DND-41 (cell line): ENCODE measurements at regions not wholly inside any gene's neighbourhood (a gene's known extent, or its start where the extent isn't known, plus 50 kb on each side); places are given as distances from the start of the nearest gene placed in this dataset.

ENCODE experiments used
- ATAC-seq: fragments of 200-7000 bp; cut with Tn5 transposase; 3 replicates; pipeline ENCODE4 v1.9.1; 2021; ENCODE audit warnings: low read depth; ENCODE audit not compliant: insufficient read depth
- DNase-seq: peaks from one replicate; pipeline ENCODE4 v3.0.0-alpha.2; 2020
- H2AFZ ChIP-seq: 2 replicates; pipeline ENCODE4 v1.6.0; 2012; ENCODE audit warnings: low read depth, low read length
- H3K27ac ChIP-seq: 2 replicates; pipeline ENCODE4 v1.5.1; 2012; ENCODE audit warnings: low read length, inconsistent platforms
- H3K27me3 ChIP-seq: fragments of 200-600 bp; sonication (generic); 2 replicates; pipeline ENCODE4 v1.6.0; 2012; ENCODE audit warnings: low read length, mild to moderate bottlenecking, inconsistent platforms; ENCODE audit not compliant: insufficient read depth, poor library complexity
- H3K36me3 ChIP-seq: 2 replicates; pipeline ENCODE4 v1.5.1; 2012; ENCODE audit warnings: low read length, inconsistent platforms; ENCODE audit not compliant: insufficient read depth
- H3K4me1 ChIP-seq: 2 replicates; pipeline ENCODE4 v1.5.1; 2012; ENCODE audit warnings: mild to moderate bottlenecking, low read length; ENCODE audit not compliant: insufficient read depth
- H3K4me2 ChIP-seq: 2 replicates; pipeline ENCODE4 v1.6.0; 2012; ENCODE audit warnings: mild to moderate bottlenecking, moderate library complexity, low read length, inconsistent platforms; ENCODE audit not compliant: insufficient read depth
- H3K4me3 ChIP-seq, 2 experiments: fragments of 200-600 bp in 1 of 2; shearing (Covaris generic) in 1 of 2; 2 replicates each; pipeline ENCODE4 v1.5.1; 2012 to 2016; ENCODE audit warnings: inconsistent platforms in 2 of 2, low read length in 2 of 2, mild to moderate bottlenecking in 2 of 2, low read depth in 1 of 2, moderate library complexity in 1 of 2
- H3K79me2 ChIP-seq: 2 replicates; pipeline ENCODE4 v1.6.0; 2012; ENCODE audit warnings: low read length, inconsistent platforms; ENCODE audit not compliant: insufficient read depth
- H3K9ac ChIP-seq: 2 replicates; pipeline ENCODE4 v1.6.0; 2012; ENCODE audit warnings: low read depth, mild to moderate bottlenecking, inconsistent platforms, low read length, moderate library complexity
- H3K9me3 ChIP-seq: 2 replicates; pipeline ENCODE4 v1.5.1; 2012; ENCODE audit warnings: low read length, moderate library complexity, mild to moderate bottlenecking, inconsistent platforms; ENCODE audit not compliant: insufficient read depth, severe bottlenecking
- H4K20me1 ChIP-seq: 2 replicates; pipeline ENCODE4 v1.6.0; 2012; ENCODE audit warnings: low read length; ENCODE audit not compliant: insufficient read depth
- EZH2 ChIP-seq: IDR thresholded peaks from 3 replicates; pipeline ENCODE4 v1.6.1; 2012; ENCODE audit warnings: borderline replicate concordance, low read depth, mild to moderate bottlenecking, moderate library complexity, low read length, inconsistent platforms; ENCODE audit not compliant: severe bottlenecking
- TF ChIP-seq, protein P1 (sequence below): IDR thresholded peaks from 2 replicates; pipeline ENCODE4 v1.5.1; 2012; ENCODE audit warnings: borderline replicate concordance, low read length, moderate library complexity, mild to moderate bottlenecking; ENCODE audit not compliant: poor library complexity, severe bottlenecking; ENCODE audit errors: extremely low read depth

DNA sequence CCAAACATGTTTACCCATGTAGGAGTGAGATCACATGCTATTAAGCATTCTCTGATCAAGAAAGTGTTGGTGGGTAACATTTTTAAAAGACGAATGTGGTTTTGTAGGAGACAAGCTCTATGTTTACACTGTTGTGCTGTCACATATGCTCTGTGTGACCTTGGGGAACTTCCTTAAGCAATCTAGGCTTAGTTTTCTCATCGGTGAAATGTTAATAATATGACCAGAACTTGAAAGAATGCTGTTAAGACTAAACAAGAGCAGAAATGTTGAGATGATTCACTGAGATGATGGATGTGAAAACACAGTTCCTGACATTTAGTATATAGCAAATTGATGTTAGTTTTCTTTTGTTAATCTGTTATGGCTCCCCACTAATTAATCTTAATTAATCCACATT is 860.9 kb upstream of the CNTNAP5 start:
- Histone ChIP-seq H3K79me2 (no peaks in the 10 kb centered on the region), H4K20me1 (no peaks in the 10 kb centered on the region), H2AFZ (no peak overlapping the region), H3K9ac (no peak overlapping the region), H3K27me3 (no peaks in the 10 kb centered on the region), H3K4me3 (no peak overlapping the region), H3K27ac (no peak overlapping the region), H3K9me3 (no peaks in the 10 kb centered on the region), H3K36me3 (no peaks in the 10 kb centered on the region), H3K4me1 (no peaks in the 10 kb centered on the region), H3K4me2 (no peak overlapping the region)
- TF ChIP-seq, protein P1, sequence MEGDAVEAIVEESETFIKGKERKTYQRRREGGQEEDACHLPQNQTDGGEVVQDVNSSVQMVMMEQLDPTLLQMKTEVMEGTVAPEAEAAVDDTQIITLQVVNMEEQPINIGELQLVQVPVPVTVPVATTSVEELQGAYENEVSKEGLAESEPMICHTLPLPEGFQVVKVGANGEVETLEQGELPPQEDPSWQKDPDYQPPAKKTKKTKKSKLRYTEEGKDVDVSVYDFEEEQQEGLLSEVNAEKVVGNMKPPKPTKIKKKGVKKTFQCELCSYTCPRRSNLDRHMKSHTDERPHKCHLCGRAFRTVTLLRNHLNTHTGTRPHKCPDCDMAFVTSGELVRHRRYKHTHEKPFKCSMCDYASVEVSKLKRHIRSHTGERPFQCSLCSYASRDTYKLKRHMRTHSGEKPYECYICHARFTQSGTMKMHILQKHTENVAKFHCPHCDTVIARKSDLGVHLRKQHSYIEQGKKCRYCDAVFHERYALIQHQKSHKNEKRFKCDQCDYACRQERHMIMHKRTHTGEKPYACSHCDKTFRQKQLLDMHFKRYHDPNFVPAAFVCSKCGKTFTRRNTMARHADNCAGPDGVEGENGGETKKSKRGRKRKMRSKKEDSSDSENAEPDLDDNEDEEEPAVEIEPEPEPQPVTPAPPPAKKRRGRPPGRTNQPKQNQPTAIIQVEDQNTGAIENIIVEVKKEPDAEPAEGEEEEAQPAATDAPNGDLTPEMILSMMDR, result no peak
- no peak for TF ChIP-seq EZH2
- ATAC-seq (no peak), DNase-seq (no peak)

DNA sequence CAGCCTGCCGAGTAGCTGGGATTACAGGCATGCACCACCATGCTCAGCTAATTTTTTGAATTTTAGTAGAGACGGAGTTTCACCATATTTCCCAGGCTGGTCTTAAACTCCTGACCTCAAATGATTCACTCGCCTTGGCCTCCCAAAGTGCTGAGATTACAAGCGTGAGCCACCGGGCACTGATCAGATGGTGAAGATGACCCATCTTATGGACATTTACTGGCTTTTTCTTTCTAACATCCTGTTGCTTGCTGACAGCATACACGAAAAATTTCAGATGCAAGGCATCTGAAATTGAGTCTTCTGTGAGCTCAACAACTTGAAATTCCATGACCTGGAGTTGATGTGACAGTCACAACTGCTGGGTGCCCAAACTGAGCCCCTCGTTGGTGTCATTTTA is 859.5 kb upstream of the CNTNAP5 start:
- TF ChIP-seq EZH2, result no peak
- TF ChIP-seq, protein P1, result no peak
- Histone ChIP-seq H3K9me3 (no peaks in the 10 kb centered on the region), H4K20me1 (no peaks in the 10 kb centered on the region), H3K27me3 (no peaks in the 10 kb centered on the region), H3K9ac (no peak overlapping the region), H3K4me3 (no peak overlapping the region), H2AFZ (no peak overlapping the region), H3K27ac (no peak overlapping the region), H3K4me2 (no peak overlapping the region), H3K4me1 (no peaks in the 10 kb centered on the region), H3K36me3 (no peaks in the 10 kb centered on the region), H3K79me2 (no peaks in the 10 kb centered on the region)
- no peak for DNase-seq
- no peak for ATAC-seq

DNA sequence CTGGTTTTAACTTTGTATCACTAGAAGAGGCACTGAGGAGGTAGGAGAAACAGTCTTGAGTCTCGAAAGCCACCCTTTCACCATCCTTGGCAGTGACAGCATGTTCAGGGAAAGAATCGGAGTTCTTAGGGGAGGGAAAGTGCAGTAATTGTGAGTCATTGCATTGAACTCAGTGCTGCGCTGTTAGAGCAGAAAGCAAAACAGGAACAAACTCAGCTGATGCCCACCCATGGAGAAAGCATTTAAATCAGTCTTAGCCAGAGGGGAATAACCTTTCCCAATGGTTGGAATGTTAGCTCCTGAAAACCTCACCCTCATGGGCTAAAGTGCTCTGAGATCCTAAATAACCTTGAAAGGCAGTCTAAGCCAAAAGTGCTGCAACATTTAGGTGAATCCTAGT is 845.6 kb upstream of the CNTNAP5 start:
- Histone ChIP-seq H3K4me1 (no peaks in the 10 kb centered on the region), H2AFZ (no peak overlapping the region), H4K20me1 (no peaks in the 10 kb centered on the region), H3K36me3 (no peaks in the 10 kb centered on the region), H3K9ac (no peak overlapping the region), H3K4me2 (no peak overlapping the region), H3K27me3 (no peaks in the 10 kb centered on the region), H3K27ac (no peak overlapping the region), H3K4me3 (no peak overlapping the region), H3K79me2 (no peaks in the 10 kb centered on the region), H3K9me3 (no peaks in the 10 kb centered on the region)
- ATAC-seq (no peak), DNase-seq (no peak)
- TF ChIP-seq EZH2, result no peak
- TF ChIP-seq, protein P1, result no peak

DNA sequence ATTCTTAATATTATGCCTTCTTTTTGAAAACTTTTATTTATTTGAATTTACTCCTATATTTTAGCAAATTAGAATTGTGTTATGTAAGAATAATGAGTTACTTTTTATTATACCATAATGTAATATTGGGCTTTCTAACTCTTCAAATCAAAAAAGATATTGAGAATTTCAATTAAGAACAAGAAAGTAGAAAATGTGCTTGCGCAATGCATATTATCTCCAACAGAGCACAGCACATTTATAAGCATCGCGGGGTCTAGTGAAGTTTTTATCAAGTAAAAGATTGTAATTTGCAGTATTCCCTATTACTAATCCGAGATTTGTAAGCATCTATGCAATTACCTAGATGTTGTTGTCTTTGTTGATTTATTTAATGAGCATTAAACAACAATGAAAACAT is 829.1 kb upstream of the CNTNAP5 start:
- DNase-seq (no peak), ATAC-seq (no peak)
- Histone ChIP-seq H3K9ac (no peak overlapping the region), H3K4me1 (no peaks in the 10 kb centered on the region), H3K27me3 (no peaks in the 10 kb centered on the region), H3K27ac (no peak overlapping the region), H3K9me3 (no peaks in the 10 kb centered on the region), H3K36me3 (no peaks in the 10 kb centered on the region), H2AFZ (no peak overlapping the region), H4K20me1 (no peaks in the 10 kb centered on the region), H3K4me3 (no peak overlapping the region), H3K79me2 (no peaks in the 10 kb centered on the region), H3K4me2 (no peak overlapping the region)
- no peak for TF ChIP-seq EZH2
